Activated T-helper 1 cell treated with anti-CD3 and anti-CD28 coated beads, Interleukin-2, amount 50 U/mL, for 16 hours (primary cell): ENCODE measurements at regions not wholly inside any gene's neighbourhood (a gene's known extent, or its start where the extent isn't known, plus 50 kb on each side); places are given as distances from the start of the nearest gene placed in this dataset.

ENCODE experiments used
- DNase-seq, 2 donors: peaks; one replicate each; pipeline ENCODE4 v3.0.0-alpha.2; 2020; ENCODE audit warnings: low read depth in 1 of 2, low spot score in 1 of 2

DNA sequence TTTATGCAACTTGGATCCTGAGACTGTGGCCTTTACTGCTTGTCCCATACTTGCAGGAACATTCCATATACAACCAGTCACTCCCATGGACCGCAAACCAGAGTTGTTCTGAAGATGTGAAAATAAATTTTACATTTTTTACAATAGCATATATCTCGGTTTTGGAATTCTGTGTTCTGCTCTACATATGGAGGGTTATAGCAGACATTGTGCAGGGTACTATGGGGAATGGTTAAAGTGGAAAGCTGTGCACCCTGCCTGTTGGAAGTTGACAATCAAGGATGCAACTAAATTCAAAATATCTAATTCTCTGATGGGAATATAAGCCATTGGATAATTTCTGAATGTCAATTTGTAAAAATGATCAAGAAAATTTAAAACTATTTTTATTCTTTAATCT, 603.3 kb downstream of the RAB28 start:
- no peak for DNase-seq

DNA sequence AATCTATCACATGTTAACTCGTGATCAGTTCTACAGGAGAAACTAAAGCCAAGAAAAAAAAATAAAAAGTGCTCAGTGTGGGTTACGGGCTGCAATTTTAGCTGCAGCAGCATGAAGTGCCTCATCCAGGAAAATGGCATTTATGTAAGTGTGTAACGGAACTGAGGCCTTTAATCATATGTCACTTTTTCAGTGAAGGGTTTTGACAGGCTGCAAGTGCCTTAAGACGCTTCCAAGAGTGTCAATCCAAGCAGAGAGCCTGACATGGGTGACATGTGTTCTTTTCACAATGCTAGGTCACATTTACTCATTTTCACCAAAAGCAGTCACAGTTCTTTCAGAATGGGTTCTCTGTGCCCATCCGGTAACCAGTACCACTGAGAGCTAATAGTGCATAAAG, 604.6 kb downstream of the RAB28 start:
- DNase-seq, result no peak

DNA sequence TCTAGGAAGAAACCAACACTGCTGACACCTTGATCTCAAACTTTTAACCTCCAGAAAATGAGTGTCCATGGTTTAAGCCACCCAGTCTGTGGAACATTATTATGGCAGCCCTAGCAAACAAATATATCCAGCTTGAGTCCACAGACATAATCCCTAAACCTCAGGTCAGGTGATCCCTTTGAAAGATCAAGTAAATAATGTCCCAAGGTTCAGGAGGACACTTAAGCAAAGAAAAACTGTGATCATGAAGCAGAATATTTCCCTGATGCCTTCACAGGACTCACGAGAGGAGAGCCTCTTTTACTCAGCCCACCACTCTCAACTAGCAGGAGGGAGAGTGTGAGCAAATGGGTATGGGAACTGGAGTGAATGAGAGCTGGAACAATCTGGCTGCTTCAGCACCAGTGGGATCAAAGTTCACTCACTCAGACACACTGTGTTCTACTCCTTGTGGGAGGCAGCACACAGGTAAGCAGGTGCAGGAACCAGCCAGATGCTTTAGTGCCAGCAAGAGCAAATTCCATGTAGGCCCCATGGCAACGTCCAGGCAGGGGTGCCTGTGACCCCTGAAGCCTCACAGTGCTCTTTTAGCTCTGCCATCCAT, 608.4 kb downstream of the RAB28 start:
- no peak for DNase-seq

DNA sequence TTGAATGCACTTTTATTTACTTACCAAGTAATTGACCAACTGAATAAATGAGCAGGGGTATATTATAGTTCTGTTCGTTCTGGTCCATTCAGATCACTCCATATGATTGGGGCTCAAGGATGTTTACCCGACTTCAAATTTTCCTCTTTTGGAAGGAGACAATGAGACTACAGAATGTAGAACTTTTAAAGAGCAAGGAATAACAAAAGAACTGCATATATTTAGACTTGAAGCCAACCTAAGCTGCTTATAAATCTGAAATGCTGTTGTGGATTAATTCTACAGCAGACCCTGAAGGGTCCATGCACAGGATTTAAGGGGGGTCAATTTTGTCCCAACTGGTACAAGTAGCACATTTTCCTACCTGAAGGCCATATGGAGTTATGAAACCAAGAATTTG, 610.8 kb downstream of the RAB28 start:
- DNase-seq, result no peak

DNA sequence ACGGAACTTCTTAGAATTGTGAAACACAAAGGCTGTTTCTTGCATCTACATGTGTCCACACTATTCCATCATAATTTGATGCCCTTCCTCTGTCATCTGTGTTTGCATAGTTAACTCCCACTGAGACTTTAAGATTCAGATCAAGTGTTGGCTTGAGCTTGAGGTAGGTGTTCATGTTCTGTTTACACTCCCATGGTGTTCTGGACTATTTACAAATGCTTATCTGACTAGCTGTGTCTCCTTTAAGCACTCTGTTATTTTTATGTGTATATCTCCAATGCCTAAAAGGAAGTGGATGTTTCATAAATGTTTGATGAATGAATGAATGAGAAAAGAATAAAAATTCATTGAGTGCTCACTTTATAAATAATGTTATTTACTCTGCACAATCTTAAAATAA, 622.7 kb downstream of the RAB28 start:
- DNase-seq, result no peak

DNA sequence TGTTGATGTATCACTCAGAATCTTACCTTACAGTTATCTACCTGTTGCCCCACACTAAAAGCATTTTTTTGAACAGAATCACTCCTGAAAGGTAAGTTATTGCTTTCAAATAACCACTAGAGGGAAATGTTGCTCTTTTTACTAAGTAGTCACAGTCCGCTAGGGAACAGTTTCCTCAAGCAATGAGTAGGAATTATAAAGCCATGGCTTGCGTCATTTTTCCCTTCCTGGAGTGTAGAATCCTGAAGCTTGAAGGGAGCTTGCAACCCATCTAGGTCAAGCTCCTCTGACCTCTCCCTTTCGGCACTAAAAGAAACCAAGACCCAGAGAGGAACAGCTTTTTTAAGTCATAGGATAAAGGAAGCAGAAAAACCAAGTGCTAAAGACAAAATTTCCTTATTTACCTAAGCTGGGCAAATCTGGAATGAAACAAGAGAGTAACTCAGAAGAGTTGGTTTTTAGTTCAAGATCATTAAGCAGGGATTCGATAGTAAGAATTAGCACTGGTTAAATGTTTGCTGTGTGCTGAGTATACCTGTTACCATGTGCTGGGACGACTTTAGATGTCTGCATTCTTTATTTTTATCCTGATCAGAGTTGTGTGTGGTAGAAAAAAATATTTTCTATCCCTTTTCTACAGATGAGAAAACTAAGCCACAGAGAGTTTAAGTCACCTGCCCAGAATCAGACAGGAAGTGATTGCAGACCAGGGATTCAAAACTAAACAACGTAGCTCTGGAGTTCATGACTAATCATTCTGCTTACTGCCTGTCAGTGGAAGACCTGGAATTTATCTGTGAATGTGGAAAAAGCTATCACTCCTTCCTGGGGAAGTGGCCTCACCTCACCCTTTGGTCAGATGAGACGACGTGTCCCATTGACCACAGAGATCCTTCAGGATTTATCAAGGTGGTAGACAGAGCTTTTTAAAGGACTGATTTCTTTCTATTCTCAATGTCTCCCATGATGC, 631.5 kb downstream of the RAB28 start:
- no peak for DNase-seq

DNA sequence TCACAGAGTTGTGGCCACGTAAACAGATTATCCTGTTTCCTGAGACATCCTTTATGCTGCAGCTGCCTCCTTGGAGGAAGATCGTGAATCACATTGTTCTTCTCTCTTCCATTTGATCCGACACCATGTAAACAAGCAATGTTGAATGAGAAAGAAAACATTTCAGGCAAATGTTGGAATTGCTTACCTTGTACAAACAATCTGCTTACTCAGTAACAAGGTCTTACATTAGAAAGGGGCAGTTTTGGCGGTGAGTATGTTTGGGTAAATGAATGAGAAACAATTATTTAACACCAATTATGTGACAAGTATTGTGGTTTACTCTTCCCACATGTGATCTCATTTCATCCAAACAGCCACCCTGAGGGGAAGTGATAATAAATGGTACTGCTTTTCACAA, 637.8 kb downstream of the RAB28 start:
- DNase-seq, result no peak

DNA sequence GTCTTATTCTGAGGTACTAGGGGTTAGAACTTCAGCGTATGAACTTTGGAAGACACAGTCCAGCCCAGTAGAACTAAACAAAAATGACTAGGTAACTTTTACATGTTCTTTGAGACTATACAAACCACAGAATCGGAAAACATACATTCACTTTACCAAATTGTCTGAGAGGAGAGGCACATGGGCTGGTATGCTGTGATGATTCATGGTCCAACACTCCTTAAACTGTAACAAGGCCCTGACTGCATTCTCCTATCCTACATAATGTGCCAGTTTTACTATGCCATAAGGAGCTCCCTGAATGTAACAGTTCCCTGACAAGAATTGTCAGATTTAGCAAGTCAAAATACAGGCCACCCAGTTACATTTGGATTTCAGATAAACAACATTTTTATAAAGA, 640.0 kb downstream of the RAB28 start:
- no peak for DNase-seq

DNA sequence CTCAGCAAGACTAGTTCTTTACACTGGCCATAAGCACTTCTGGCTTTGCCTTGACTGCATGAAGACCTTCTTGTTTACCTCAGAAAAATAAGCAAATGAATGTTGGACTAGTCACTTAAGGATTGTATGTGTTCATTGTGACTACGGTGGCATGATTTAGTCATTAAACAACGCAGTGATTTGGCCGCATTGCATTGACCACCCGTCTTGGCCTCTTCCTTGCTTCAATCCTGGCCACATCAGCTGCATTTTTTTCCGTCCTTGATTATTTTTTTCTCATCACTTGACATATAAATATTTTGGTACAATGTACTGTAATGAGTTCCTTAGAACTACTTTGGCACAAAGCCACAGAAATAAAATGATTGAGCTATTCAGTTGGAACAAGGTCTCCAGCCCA, 656.2 kb downstream of the RAB28 start:
- no peak for DNase-seq

DNA sequence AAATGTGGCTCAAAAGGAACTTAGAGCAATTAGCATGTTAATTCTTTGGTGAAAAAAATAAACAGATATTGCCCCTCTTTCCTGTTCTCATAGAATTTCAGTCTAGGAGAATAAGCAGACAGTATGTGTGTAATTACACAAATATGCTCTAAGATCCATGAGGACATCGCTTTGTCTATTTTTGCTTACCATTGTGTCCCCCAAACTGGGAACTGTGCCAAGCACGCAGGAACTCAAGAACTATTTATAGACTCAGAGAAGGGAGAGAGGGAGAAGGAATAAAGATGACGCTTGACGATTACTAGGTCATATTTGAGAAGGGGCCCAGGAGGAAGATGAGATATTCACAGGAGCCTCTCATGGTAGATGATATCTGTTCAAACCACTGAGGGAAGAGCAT, 692.6 kb downstream of the RAB28 start:
- DNase-seq, result no peak

DNA sequence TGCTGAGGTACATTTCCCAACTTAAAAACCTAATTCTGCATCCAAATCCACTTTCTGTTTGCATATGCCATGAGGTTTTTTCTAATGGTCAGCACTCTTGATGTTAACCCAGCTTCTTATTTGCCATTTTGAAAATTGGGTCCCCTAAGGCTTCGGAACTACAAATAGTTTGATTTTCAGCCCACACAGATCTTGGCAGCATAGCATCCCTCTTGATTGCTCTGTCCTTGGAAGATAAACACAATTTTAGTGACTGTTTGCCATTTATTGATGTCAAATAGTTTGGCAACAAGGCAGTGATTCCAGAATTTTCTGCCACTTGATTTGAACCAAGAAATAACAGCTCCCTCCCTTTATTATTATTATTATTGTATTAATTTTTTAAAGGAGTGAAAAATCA, 696.9 kb downstream of the RAB28 start:
- DNase-seq, result no peak

DNA sequence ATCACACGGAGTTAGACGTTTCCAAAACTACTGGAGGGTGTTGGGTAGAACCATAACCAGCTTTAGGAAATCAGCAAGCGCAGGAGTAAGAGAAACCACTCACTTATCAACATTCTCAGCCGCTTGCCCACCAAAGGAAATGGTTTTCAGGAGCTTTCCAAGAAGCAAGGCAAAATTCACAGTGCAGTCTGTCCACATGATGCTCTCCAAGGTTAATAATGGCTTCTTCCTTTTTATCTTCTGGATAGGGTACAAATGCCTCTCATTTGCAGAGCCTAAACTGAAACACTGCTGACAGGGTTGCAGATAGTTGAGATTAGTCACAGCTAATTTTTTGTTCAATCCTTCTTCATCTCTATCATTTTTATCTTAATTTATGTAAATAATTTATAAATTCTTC, 705.4 kb downstream of the RAB28 start:
- DNase-seq, result no peak

DNA sequence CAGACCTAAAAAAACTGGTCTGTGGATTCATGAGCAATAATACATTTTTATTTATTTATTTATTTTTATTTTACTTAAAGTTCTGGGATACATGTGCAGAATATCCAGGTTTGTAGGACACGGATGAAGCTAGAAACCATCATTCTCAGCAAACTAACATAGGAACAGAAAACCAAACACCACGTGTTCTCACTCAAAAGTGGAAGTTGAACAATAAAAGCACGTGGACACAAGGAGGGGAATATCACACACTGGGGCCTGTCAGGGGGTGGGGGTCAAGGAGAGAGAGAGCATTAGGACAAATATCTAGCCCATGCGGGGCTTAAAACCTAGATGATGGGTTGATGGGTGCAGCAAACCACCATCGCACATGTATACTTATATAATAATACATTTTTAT, 705.9 kb downstream of the RAB28 start:
- DNase-seq, result no peak

DNA sequence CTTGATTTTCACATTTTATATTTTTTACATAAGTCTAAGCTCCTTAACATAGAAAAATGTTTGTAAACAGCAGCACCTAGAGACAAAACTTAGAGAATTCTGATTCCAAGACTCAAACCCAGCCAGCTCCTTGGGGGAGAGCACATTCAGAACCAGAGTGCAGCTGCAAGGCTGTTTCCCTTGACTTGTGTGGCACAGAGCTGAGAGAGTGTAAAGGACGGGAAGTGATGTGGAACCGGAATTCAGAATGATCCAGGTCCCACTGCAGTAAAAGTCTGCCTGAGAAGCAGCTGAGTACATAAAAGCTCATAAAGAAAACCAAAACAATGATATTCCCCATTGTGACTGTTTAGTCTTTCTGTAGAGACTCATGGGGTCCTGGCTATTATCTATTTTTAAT, 713.8 kb downstream of the RAB28 start:
- DNase-seq, result no peak

DNA sequence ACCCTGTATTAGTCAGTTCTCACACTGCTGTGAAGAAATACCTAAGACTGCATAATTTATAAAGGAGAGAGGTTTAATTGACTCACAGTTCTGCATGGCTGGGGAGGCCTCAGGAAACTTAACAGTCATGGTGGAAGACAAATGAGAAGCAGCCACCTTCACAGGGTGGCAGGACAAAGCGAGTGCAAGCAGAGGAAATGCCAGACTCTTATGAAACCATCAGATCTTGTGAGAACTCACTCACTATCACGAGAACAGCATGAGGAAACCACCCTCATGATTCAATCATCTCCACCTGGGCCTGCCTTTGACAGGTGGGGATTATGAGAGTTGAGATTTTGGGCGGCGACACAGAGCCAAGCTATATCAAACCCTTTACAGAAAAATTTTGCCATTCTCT, 722.4 kb downstream of the RAB28 start:
- DNase-seq, result no peak

DNA sequence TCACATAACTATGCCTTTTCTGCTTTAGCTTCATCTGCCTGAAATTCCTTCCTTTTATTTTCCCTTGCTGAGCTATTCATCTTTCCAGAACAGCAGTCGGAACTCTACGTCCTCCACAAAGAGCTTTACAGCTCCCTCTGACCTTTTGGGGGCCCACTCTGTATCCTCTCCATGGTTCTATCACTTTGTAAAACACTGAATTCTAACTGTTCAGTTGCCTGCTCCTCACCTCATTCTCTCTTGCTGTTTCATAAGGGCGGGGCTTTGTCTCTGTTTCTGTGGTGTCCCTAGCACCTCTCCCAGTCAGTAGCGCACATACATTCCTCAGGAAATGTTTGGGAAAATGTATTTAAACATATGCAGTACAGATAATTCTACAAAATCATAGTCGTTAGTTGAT, 737.0 kb downstream of the RAB28 start:
- no peak for DNase-seq

DNA sequence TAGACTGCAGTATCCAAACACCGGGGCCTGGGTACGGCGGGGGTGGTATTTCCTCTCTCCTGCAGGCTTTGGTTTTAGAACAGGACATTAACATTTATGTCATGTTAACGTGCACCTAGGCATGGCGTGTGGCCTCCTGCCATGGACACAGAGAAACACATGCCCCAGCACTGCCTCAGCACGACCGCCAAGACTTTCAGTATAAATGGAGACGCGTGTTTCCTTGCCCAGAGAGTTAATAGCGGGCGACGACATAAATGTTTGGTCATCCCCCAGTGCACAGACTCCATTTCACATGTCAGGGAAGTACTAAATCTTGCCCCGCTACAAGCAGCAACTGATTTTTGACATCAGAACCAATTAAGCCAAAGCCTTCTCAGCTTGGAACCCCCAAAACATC, 737.9 kb downstream of the RAB28 start:
- no peak for DNase-seq

DNA sequence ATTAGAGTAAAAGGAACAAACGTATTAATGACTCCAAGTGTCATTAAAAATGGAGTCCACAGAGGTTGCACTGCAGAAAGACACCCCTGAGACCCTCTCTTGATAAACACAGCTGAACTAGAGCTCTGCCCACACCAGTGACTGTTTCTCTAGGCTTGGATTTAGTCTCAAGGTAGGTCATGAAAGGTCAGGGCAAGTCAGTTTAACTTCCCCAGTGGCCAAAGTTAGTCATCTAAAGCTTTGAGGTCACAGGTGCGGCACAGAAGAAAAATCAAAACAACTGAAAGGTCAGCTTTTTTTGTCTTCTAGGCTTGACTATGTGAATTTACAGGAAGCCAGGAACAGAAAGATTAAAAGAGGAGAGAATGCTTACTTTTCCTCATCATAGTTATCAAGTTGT, 749.6 kb downstream of the RAB28 start:
- DNase-seq, result no peak

DNA sequence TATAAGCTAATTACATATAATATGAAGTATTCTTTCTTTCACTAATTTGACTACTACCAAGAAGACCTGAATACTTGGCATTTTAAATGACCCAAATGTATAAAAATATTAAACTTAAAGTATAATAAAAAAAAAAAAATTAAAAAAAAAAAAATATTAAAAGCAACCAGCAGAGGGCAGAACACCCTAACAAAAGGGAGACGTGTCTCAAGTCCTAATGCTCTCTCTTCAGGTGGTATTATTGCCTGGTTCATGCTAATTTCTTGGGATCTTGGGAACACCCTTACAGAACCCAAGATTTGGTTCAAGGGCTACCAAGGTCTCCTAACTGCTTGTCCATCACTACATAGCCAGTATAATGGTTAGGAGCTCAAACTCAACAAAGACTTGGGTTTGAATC, 754.8 kb downstream of the RAB28 start:
- no peak for DNase-seq

DNA sequence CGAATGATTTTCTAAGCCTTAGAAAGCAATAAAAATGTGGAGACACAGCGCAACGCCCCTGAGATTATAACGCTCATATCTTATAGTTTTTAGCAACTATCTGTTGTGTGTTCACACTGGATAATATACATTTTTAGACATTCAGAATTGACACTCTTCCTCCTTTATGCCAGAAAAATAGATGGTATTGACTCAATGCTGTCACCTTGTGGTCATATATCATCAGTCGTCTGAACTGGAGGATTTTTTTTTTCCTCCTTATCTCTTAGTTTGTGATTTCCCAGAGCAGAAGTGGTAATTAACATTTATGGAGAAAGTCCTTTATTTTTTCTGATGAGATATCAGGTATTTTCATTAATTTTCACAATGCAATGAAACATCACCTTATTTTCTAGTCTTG, 759.6 kb downstream of the RAB28 start:
- DNase-seq, result no peak

DNA sequence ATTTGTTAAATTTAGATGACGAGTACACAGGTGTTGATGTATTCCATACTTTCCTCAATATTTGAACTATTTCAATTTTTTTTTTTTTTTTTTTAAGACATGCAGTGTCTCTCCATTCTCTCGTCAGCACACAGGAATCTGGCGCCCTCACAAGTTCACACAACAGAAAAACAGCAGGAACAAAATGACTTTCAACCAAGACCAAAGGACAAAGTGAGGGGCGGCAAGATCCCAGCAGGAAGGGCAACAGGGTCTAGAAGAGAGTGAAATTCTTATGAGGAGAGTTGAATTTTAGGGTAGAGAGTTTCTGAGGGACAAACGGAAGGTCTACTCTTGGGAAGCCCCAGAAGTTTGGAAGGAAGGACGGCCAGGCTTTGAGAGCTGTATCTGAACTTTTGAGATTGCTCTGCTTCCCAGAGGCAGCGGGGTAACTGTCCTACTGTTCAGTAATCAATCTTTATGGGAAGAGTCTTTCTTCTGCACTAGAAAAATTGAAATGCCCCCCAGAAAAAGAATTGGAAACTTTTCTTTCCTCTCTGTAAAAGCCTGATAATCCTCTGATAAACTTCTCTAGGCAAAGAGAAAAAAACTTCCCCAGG, 760.2 kb downstream of the RAB28 start:
- DNase-seq, result no peak

DNA sequence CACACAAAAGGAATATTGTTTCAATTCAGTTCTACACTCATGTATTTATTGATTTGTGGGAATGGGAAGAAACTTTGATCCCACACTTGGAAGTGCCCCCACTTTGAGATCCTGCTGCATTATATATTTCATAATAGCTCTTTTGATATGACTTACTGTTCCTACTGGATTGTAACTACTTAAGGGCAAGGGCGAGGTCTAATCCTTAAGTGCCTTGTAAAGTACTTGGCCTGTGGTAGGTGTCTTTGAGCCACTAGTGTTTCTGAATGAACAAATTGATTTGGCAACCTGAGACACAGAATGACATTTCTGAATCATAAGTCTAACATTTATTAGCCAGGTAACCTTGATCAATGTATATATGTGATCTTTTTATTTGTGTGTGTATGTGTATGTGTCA, 767.2 kb downstream of the RAB28 start:
- DNase-seq, result no peak
